Tibial nerve (tissue), 4 donors: ENCODE measurements at regions not wholly inside any gene's neighbourhood (a gene's known extent, or its start where the extent isn't known, plus 50 kb on each side); places are given as distances from the start of the nearest gene placed in this dataset.

Source experiments
- EP300 ChIP-seq, 2 donors: sonication (generic); formaldehyde crosslinking; IDR thresholded peaks; one replicate each; pipeline ENCODE4 v1.6.1; 2017; ENCODE audit warnings: antibody characterized with exemption in 2 of 2, mild to moderate bottlenecking in 1 of 2
- POLR2A ChIP-seq, 2 donors: fragments of 450-650 bp; IDR thresholded peaks; one replicate each; pipeline ENCODE4 v1.6.1; 2017; ENCODE audit warnings: antibody characterized with exemption in 2 of 2, mild to moderate bottlenecking in 2 of 2, moderate library complexity in 2 of 2
- TF ChIP-seq, protein P1 (sequence below), 5 experiments: fragments of 200-600 bp in 3 of 5; fragments of 450-650 bp in 2 of 5; sonication (generic) in 3 of 5; IDR thresholded peaks; one replicate each; pipeline ENCODE4 v1.5.1; 2016 to 2019; ENCODE audit warnings: antibody characterized with exemption in 5 of 5, mild to moderate bottlenecking in 3 of 5, moderate library complexity in 2 of 5

DNA sequence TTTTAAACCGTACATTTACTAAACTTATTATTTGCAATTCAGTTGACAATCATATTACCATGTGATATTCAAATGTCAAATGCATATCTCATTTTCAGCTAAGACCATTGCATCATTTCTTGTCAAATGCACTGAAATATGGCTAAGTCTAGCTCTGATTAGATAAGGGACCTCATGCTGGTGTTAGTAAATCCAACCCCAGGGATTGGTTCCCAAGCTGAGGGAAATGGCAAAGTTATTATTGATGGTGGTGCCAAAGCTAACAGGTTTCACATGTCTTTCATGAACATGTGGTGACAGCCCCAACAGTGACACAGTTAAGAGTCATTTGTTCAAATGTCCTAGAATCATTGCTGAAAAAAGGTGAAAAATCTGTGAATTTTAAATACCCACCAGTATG is 641.1 kb downstream of the MECOM start:
- TF ChIP-seq, protein P1, sequence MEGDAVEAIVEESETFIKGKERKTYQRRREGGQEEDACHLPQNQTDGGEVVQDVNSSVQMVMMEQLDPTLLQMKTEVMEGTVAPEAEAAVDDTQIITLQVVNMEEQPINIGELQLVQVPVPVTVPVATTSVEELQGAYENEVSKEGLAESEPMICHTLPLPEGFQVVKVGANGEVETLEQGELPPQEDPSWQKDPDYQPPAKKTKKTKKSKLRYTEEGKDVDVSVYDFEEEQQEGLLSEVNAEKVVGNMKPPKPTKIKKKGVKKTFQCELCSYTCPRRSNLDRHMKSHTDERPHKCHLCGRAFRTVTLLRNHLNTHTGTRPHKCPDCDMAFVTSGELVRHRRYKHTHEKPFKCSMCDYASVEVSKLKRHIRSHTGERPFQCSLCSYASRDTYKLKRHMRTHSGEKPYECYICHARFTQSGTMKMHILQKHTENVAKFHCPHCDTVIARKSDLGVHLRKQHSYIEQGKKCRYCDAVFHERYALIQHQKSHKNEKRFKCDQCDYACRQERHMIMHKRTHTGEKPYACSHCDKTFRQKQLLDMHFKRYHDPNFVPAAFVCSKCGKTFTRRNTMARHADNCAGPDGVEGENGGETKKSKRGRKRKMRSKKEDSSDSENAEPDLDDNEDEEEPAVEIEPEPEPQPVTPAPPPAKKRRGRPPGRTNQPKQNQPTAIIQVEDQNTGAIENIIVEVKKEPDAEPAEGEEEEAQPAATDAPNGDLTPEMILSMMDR (IDR thresholded peaks at IDR 0.05), result no peak
- TF ChIP-seq POLR2A (IDR thresholded peaks at IDR 0.05) (no peak), EP300 (IDR thresholded peaks at IDR 0.05) (no peak)
